Urothelium cell line (cell line): ENCODE measurements at regions not wholly inside any gene's neighbourhood (a gene's known extent, or its start where the extent isn't known, plus 50 kb on each side); places are given as distances from the start of the nearest gene placed in this dataset.

Source experiments
- DNase-seq: peaks from one replicate; pipeline ENCODE4 v3.0.0; 2011; ENCODE audit warnings: low spot score, mixed read lengths
- FAIRE-seq: peaks from 2 replicates; lab custom pipeline; 2011; peaks lifted over from hg19 to GRCh38; lab: Jason Lieb, UNC

DNA sequence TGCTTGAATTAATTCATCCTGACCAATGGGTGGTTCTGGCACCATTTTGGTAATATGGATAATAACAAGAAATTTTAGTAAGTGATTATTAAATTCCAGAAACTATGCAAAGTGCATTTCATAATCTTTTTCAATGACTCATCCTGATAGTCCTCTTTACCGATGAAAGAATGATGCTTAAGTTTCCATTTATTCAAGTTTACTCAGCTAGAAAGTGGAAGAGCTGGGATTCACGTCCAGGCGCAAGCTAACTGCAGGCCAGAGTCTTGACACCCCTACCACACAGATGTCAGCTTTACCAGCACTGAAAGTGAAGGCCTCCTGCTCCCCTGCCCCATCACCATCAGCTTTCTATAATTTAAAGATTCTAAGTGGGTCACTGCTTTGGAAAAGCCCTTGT lies 493.5 kb upstream of the WWC1 start:
- FAIRE-seq, result no peak
- DNase-seq, result no peak

DNA sequence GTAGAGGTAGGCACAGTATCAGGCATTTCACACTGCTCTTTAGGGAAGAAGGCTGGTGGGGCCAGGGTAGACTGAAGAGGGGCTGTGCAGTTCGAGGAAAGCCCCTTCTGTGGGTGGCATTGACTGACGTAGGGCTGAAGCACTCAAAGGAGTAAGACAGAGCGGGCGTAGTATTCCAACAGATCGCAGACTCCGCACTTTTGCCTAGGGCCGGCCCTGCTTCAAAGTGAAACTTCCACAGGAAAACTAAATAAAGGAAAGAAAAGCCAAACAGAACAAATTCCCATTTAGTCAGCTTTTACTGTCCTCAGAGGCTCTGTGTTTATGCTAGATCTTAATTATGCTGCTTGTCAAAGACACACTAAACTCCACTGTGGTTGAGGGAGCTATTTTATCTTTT lies 493.0 kb upstream of the WWC1 start:
- FAIRE-seq (no peak), DNase-seq (no peak)

DNA sequence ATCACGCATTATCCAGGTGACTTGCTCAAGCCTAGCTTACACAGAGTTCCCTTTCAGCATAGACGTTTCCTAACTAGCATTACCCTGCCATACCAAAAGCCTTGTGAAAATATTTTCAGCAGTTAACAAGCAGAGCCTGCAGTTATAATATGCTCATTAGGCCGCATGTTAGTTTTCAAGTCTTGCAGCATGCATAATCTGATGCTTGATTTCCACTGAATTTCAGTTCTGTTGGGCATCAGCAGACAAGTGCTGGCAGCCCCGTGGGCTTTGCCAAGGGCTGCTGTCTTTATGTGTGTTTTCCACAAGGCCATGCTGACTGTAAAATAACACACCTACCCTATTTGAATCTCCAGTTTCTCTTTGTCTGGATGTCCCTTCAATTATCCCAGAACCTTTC lies 491.0 kb upstream of the WWC1 start:
- DNase-seq (no peak), FAIRE-seq (no peak)

DNA sequence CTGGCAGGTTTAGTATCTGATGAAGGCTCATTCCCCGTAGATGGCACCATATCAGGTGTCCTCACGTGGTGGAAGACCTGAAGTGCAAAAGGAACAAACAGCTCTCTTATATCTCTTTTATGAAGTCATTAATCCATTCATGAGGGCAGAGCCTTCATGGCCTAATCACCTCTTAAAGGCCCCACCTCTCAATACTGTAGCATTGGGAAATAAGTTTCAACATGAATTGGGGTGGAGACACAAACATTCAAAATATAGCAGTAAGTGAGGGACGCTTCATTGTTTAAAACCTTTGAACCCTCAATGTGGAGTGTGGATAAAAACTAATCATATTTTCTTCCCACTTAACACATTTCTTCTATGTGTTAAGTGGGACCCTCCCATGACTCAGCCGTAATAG lies 489.4 kb upstream of the WWC1 start:
- peak; percentile 9 for FAIRE-seq
- DNase-seq, result no peak

DNA sequence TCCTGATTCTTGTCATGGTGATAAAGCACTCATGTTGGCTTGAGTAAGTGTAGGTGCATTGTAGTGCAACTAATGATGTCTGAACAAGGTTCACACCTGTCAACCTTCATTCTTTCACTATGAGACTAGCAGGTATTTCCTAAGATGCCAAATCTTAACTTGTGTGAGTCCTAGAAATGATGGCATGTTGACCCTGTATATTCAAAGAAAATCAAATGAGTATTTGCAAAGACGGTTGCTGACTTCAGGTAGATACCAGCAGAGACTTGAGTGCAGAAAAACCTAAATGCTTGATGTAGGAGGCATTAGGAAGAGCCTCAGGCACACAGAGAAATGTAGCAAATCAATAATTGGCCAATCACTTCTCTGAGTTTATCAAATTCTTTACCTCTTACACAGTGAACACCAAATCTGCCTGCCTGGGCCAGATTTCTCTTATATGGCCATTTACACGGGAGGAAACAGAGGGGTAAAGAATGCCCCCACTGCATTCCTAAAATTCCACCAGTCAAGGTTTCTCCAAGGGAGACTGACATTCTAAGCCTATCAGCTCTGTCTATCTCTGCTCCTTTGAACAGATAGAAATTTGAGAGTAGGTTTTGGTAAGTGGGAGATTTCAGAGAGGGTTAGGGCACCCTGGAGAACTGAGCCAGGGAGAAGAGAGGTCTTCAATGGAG lies 488.6 kb upstream of the WWC1 start:
- no peak for FAIRE-seq
- DNase-seq, result peak; percentile 42

DNA sequence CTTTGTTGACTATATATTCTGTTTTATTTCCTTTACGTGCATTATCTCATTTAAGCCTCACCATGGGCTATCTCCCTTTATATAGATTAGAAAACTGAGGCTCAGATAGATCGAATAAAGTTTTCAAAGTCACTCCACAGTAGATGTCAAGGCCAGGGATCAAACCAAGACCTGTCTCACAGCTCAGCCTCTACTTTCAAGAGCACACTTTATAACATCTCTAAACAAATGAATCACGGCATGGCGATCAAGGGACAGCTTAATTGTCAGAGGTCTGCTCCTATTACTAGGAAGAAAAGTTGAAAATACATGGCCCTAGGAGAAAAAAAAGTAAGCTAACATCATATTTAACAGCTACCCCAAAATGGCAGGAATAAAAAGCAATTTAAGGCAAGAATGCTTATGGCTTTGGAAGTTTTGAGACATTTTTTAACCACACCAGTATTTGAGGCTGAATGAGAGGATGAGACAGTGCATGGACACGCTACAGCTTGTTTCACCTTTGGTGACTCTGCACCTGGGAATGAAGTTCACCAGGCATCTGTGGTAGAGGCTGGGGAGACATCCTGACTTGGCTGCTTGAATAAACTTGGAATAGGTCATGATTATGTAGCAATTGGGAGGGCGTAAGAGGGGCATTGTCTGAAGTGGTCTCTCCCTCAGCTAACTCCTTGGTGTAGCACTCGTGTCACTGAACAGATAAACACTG lies 486.8 kb upstream of the WWC1 start:
- FAIRE-seq (peak; percentile 42), DNase-seq (no peak)

DNA sequence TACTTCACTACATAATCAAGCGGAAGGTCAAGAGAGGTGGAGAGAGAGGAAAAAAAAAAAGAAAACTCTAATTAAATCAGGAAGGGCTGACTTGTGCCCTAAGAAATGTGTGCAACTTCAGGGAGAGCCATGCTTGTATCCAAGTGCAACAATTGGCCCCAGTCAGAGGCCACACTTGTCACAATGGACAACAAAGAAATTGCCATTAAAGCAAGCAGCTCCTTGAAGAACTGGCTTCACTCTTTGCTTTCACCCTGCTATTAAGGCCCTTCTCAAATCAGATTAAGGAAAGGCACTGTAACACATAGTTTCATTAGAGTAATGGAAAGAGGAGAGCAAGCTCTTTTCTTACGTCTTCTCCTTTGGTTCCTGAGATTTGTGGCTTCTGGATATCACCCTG lies 480.9 kb upstream of the WWC1 start:
- no peak for DNase-seq
- no peak for FAIRE-seq

DNA sequence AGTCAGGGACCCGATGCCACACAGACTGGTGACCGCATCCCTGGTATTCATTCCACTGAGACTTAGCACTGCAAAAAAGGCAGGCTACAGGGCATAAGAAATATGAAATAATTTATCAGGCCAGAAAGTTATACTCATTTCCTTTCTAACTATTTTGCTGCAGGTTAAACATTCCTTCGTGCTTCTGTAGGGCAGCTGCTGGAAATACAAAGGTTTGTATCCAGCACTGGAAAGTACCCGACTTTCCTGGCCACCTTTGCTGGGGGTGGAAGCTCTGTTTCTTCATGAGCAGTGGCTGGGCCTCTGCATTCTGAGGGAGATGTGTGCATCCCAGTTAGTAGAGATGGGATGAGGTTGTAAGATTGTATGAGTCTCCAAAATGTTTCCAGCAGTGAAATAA lies 478.6 kb upstream of the WWC1 start:
- FAIRE-seq (no peak), DNase-seq (no peak)

DNA sequence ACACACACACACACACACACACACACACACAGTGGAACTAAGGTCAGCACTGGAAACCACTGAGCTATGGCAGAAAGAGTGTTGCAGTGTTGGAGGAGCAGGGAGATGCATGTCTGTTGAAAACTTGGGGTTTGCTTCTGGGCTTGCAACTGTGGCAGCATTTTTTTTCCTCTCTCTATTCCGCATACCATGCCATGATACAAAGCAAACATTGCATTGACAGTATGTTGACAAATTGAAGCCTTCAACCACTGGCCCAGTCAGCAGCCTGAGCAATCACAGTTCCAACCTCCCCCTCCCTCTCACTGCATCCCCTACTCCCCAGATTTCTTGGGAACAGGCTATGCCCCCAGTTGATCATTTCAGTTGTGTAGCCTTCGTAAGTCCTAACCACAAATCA lies 478.1 kb upstream of the WWC1 start:
- no peak for FAIRE-seq
- no peak for DNase-seq

DNA sequence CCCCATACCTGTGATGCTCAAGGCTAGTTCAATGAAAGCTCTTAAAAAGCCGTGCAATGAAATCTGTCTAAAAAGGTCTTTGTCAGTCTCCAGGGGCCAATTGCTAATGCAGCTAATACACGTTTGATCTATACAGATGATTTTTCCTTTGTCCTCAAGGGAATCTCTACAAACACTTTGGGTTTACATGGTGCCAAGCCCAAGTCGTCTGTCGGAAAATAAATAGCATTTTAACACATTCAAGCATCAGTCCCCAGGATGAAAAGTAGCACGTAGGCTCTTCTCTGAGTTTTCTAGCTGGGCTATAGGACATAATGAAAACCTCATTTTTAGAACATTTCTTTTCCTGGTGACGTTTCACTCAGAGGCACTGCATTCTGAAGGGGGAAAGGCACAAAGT lies 477.4 kb upstream of the WWC1 start:
- FAIRE-seq (no peak), DNase-seq (no peak)

DNA sequence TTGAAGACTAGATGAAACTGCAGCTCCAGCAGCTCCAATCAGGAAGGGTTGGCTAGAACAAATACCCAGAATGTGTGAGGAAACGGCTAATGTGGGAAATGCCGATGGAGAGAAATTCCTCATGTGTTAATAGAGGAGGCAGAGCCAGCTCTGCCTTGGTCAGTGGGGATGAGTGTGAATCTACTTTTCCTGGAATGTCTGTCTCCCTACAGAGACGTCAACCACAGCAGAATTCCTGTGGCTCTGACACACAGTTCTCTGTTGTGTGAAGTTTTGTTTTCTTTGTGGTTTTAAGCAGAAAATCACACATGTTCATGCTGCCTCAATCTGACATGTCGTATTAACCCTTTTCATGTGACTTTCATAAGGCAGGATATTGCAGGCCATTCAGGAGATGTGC lies 476.6 kb upstream of the WWC1 start:
- FAIRE-seq, result peak; percentile 59
- peak; percentile 89 for DNase-seq

DNA sequence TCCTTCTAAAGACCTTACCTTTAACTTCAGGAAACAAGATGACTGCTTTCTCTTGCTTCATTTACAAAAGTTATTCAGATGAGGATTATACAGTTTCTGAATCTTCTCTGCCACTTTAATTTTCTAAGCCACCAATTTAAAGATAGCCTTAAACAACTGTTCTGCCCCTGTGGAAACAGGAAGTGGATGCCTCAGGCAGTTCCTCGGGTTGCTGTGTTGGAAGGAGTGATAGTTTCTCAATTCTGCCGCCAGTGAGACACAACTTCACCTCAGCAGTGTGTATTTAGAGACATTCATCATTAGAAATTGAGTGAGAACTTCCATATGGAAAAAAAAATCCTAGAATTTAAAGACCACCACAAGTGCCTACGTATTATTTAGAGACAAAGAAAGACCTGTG lies 475.1 kb upstream of the WWC1 start:
- FAIRE-seq (no peak), DNase-seq (peak; percentile 23)

DNA sequence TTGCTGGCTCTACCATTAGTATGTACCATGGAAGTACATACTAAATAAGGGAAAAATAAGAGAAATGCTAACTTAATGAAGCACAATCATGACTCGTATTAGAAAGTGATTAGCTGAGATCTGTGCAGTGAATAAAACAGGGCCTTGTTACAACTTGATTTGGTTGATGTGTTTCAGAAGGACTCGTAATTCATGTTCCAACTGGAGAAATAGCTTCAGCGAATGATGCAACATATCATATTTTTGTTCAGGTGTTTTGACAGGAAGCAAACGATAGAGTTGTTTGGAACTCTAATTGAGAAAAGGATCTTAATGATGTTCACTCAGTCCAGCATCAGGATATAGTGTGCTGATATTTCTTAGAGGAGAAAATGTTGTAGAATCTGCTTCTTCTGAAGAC lies 474.6 kb upstream of the WWC1 start:
- DNase-seq, result no peak
- no peak for FAIRE-seq

DNA sequence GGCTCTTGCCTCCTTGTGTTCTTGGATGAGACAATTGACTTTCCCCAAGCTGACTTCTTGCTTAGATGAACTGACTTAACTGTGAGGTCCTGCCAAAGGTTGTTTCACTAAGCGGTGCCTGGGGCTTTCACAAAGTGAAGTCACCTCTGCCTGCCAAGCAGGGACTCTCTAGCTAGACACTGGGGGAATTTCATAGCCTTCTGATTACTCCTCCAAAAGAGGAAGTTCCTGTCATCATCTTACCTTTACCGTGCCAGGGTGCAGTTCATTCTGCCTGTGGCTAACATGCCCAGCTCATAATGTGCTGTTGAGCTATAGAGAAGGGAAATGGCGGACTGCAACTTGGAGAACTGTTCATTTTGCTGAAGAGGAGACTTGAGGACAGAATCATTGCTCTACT lies 472.0 kb upstream of the WWC1 start:
- DNase-seq, result no peak
- FAIRE-seq, result no peak

DNA sequence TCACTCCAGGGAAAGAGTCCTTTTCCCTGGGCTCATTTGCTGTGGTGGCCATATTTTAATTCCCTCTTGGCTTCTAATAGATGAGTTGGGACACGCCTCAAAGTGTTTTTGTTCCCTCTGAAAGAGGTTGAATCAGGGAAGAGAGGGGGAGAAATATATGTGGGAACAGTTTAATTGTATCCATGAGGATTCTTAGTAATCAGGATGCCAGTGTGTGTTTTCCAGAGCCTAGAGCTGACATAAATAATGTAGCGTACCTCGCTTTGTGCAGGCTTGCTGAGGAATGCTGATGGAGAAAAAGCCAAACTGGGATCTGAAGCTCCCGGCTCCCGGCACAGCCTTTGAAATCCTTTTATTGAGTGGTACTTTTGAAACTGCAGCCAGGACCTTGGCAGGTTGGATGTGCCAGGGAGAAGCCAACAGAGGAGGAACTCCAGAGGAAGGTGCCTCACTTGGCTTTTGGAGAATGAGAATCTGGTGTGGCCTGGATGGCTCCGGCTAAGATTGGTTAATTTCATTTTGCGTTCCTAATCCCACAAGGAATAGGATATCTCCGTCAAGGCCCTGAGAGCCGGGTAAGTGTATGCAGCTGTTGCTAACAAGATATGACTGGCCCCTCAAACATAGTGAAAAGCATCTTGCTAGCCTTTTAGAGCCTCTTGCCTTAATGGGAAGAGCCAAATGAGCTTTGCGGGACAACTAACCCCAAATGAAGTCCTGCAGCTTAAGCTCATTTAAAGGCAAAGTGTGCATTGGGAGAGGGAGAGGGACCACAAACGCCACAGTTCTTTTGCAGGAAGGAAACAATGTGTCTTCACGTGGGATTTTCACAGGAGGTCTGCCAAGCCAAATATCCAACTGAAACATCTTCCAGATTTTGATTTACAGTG lies 471.1 kb upstream of the WWC1 start:
- FAIRE-seq (no peak), DNase-seq (no peak)

DNA sequence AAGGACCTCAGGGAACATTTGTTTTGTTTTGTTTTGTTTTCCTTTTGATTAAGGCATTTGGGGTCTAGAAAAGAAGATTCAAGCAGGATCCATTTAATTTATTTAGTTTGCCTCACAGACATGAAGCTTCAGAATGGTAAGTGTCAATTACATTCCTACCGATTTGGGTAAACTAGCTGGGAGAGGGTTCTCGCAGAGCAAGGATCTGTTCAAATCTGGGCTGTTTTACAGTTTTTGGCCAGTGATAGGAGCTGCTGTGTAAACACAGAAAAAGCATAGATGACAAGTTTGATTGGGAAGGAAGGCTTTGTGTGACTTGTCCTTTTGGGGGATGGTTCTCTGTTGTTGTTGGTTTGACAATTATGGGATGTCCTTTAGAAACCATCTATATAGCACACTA lies 470.3 kb upstream of the WWC1 start:
- DNase-seq, result no peak
- no peak for FAIRE-seq

DNA sequence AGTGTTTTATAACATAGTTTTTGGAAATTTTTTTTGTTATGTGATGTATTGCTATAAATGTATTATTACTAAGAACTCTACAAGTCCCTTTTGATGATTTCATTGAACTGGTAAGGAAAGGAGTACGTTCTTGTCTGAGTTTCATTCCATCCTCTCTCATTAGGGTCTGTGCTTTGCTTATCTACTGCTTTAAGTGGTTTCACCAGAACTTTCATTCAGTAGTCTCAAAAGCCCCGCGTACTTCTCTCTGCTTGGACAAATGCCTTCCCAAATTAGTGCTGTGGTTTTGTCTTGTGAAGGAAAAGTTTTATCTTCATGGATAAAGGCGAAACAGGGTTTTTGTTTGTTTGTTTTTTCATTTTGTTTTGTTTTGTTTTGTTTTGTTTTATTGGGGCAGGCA lies 469.8 kb upstream of the WWC1 start:
- DNase-seq (no peak), FAIRE-seq (no peak)

DNA sequence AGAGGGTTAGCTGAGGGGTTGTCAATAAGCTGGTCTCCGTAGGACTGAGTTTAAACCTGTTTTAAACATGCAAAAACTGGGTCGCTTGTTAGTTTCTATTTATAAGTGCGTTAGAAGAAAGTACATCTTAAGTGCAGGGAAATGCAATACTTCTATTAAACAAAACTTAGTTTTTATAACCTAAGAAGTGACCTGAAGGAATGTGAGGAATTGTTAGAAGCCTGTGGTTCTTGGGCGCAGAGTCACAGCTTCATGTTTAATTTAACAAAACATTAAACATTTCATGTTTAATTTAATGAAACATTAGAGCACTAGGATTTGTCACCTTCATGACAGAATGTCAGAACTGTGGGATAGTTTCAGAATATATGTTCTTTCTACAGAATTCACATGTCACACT lies 469.2 kb upstream of the WWC1 start:
- DNase-seq (no peak), FAIRE-seq (no peak)

DNA sequence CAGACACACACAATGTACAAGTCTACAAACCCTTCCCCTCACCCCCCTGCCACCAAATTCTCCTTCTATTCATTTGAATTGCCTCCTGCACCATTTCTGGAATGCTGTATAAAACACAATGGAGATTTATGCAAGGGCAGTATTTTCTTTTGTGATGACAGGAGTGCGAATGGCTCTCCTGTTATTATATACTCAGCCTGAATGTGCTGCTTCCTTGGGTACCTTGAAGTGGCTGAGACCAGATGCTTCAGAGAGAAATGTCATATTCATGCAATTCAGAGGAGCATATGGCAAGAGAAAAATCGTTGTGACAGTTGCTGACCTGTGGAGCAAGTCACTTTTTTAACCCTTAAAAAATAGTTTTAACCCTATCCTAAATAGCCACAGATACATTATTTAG lies 468.0 kb upstream of the WWC1 start:
- DNase-seq, result no peak
- FAIRE-seq, result no peak

DNA sequence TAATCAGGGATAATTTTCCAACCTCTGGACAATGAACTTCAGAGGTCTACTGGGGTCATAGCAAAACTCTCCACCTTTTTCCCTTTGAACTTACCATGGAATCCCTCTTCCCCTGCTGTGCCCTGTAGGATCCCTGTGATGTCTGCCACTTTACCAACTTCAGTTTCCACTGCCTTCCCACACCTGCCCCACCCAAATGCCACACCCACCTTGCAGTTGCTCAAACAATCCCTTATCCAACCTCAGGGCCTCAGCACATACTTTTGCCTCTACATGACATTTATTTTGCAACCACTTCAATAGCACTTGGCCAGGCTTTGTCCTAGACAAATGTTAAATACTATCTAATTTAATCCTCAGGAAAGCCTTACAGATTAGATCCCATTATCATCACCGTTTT lies 463.7 kb upstream of the WWC1 start:
- FAIRE-seq (no peak), DNase-seq (no peak)

DNA sequence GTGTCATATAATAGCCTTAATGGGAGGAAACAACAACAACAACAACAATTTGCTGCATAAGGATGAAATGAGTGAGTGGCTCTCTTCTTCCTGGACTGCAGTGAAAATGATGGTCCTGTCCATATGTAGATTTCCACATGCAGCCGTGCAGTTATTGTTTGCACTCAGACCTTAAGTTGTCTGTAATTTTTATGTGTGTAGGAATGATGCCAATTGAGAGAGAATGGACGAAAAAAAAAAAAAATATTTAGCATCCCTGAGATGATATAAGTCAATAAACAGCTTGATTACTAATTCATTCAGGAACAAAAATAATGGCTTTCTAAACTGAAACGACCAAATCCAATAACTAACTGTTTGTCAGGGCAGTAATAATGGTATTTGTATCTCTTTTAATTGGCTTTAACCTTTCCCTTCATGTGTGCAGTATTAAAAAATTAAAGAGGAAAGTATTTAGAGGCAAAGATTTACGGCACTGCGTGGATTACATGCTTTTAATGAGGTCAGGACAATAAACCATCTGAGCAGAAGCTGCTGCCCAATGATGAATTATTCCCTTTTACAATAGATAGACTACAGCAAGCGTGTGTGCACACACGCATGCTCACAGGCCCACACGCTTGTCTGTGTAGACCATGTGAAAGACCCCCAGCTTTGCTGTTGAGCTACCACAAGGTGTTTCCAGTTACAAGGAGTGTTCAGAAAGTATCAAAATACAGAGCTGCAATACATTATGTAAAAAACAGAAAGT lies 459.5 kb upstream of the WWC1 start:
- DNase-seq (no peak), FAIRE-seq (no peak)
